ENCODE measurements at regions not wholly inside any gene's neighbourhood (a gene's known extent, or its start where the extent isn't known, plus 50 kb on each side); places are given as distances from the start of the nearest gene placed in this dataset.
"Not testable (repeated sequence)": the region's sequence is repeated elsewhere in the genome, so short reads cannot be mapped to it uniquely, and the experiment has no call there.

GRCh38 chr1:245060684-245061374, 94.0 kb upstream of the KIF26B start:
- DNase-seq = no peak

GRCh38 chr1:245059806-245060424, 94.9 kb upstream of the KIF26B start:
- no peak for DNase-seq

- no peak for DNase-seq
Observed at GRCh38 chr1:245058882-245059281, 95.9 kb upstream of the KIF26B start.

- no peak for DNase-seq
Observed at GRCh38 chr1:245058436-245058835, 96.3 kb upstream of the KIF26B start.

GRCh38 chr1:245056913-245057312, 97.9 kb upstream of the KIF26B start:
- no peak for DNase-seq

DNA sequence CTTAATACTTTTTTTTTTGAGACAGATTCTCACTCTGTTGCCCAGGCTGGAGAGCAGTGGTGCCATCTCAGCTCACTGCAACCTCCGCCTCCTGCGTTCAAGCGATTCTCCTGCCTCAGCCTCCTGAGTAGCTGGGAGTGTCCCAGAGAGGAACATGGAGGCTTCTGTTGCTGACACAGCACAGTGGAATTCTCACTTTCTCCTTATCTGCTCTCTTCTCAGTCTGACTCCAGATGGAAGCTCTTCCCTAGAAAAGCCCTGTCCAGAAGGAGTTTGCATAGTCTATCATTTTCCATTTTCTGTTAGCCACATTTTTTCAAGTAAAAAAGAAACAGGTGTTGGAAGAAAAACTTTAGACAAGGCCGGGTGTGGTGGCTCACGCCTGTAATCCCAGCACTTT, 98.5 kb upstream of the KIF26B start:
- not testable (repeated sequence) for DNase-seq

GRCh38 chr1:245055752-245056151, 99.0 kb upstream of the KIF26B start:
- no peak for DNase-seq

DNA sequence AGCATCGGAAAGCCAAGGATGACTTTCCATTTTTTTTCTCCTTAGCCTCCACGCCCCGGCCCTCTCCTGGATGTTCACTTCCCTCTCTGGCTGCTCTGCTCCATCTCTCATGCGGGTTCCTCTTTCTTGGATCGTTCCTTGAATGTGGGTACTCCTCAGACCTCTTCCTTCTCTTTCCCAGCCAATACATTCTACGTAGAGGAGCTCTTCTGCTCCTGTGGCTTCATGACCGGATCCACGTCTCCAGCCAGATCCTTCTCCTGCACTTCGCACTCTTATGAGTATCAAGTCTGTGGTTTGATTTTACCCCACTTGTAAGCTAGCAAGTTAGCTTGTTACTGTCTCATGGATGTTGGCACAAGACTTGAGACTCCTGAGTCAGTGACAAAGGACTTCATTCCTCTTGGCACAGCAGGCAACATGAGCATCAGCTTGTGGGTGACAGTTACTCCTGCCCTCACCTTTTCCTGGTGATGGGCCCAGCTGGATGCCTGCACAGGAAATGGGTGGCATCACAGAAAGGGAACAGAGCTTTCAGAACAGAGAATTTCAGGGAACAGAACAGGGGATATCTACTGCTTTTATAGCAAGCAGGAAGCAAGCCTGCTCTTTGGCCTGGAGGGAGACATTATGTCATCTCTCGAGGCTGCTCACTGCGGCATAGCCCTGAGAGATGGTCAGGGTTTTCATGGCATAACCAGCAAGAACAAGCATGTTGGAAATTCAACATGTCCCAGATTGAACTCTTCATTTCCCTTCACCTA, 100.1 kb upstream of the KIF26B start:
- DNase-seq = no peak

GRCh38 chr1:245054105-245054504, 100.7 kb upstream of the KIF26B start:
- DNase-seq = no peak

GRCh38 chr1:245052258-245052657, 102.5 kb upstream of the KIF26B start:
- DNase-seq = no peak

DNA sequence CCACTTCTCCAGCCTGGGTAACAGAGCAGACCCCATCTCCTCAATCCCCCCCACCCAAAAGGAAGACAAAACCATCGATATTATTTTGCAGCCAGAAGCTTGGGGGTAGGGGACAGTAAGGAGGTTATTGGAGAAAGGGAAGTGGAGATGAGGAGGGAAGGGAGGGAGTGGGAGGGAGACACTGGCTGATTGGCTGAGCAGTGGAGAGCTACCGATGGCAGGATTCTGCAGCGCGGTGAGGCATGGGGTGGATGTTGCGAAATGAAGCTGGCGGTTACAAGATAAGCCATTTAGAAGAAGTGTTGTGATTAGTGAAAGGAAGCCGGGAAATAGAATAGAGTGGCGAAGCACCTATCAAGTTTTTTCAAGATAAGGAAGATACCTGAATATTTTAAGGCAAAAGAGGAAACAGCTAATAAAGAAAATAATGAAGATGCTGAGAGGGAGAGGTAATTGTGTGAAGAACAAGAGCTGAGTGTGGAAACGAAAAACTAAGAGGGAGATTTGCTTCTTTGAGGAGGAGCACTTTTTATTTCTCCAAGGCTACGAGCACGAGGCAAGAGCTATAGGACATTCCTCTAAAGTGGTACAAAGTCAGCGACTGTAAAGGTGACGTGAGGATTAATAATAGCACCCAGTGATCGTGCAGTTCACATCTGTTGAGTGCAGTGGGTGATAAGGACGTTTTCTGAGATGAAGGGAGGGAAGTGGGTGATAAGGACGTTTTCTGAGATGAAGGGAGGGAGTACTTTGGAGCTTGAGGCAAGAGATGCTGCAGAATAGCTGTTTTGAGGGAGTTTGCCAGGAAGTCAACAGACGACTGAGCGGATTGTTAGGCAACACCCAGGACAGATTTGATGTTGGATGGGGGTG, 103.2 kb upstream of the KIF26B start:
- no peak for DNase-seq

- DNase-seq = peak; percentile 23
Observed at GRCh38 chr1:245046769-245047168, 108.0 kb upstream of the KIF26B start.

DNA sequence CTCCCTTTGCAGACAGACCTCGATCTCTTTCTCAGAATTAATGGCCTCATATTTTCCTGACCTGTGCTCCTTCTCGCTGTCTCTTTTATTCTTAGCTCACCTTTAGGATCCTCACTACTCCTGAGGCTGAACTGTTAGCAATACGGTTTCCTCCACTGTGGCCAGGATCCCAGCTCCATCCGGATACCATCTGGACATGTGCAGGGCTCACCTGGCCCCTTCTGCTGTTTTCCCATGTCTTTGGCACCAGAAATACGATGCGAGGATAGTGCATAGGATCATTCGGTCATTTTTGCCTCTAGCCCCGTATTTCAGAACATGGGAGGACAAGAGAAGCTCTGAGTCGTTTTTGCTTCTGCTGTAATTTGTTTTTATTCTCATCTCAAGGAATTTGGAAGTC, 108.5 kb upstream of the KIF26B start:
- no peak for DNase-seq

DNA sequence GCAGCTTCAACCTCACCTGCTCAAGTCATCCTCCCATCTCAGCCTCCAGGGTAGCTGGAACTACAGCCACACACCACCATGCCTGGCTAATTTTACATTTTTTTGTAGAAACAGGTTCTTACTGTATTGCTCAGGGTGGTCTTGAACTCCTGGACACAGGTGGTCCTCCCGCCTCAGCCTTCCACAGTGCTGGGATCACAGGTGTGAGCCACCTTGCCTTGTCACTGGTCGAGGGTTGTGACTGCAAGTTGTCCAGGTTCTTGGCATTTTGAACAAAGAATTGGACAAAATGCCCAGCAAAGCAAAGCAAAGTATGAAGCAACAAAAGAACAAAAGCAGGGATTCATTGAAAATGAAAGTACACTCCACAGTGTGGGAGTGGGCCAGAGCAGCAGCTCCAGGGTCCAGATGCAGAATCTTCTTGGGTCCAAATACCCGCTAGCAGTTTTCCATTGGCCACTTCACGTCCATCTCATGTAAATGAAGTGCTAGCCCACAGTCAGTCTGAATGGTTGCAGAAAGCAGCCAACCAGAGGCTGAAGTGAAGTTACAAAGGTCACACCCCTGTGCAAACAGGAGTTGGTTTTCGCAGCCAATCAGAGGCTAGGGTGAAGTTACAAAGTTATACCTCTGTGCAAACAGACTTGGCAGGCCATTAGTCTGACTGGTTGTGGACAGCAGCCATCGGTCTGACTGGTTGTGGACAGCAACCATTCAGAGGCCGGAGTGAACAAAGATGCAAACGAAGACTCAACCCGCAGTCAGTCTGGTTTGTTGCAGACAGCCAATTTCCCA, 109.5 kb upstream of the KIF26B start:
- DNase-seq = no peak

- no peak for DNase-seq
Observed at GRCh38 chr1:245043611-245043940, 111.2 kb upstream of the KIF26B start.

DNA sequence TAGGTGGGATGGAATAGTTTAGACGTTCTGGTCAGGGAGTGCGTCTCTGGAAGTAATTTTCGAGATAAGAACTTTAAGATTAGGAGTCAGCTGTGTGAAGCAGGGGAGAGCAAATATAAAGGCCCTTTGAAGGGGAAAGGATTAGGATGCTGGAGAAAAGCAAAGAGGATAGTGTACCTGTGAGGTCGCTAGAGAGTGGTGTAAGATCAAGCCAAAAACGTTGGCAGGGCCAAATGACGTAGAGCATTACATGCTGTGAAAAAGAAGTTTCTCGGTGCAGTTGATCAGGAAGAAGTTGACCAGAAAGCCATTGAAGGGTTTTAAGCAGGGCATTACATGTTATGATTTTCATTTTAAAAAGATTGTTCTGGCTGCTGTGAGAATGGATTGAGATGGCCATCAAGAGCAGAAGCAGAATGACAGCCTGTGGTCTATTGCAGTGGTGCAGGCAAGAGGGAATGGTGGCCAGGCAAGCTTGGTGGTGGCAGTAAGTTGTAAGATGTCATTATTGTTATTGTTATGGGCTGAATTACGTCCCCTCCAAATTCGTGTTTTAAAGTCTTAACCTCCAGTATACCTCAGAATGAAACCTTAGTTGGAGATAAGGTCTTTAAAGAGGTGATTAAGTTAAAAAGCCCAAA, 113.6 kb upstream of the KIF26B start:
- DNase-seq = no peak

- no peak for DNase-seq
Observed at GRCh38 chr1:245039196-245039595, 115.6 kb upstream of the KIF26B start.

DNA sequence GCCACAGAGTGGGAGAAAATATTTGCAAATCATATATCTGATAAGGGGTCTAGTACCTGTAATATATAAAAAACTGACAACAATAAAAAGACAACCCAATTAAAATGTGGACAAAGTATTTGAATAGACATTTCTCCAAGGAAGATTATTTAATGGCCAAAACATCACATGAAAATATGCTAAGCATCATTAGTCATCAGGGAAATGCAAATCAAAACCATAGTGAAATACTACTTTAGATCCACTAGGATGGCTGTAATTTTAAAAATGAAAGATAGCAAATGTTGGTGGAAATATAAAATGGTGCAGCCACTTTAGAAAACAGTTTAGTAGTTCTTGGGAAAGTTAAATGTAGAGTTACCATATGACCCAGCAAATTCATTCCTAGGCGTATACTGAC, 118.7 kb upstream of the KIF26B start:
- DNase-seq = no peak

GRCh38 chr1:245031041-245031440, 123.7 kb upstream of the KIF26B start:
- no peak for DNase-seq

DNA sequence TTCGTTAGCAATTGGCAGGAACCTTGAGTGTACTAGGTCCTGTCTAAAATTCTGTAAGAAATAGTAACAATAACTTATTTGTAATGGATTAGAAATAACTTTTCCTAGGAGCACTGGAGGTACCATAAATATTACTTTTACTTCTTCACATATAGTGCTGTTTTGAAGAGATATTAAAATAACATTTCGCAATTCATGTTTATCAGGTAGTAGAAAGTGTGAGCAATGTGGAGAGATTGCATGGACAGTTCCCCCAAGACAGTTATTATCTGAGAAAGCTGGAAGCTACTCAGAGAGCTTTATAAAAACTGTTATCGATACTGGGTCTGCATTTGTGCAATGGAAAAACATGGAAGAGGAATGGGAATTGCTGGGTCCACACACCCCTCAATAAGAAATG, 128.5 kb upstream of the KIF26B start:
- DNase-seq = no peak

DNA sequence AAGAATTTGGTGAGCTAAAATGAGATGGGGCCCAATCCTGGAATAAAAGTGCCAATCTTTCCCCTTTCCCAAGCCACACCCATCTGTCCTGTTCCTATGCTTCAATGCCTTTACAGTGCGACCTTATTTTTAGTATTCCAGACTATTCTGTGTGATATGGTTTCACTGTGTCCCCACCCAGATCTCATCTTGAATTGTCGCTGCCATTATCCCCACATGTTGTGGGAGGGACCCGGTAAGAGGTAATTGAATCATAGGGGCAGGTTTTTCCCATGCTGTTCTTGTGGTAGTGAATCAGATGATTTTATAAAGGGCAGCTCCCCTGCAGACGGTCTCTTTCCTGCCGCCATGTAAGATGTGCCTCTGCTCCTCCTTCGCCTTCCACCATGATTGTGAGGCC, 129.3 kb upstream of the KIF26B start:
- DNase-seq = no peak

GRCh38 chr1:245023222-245023621, 131.6 kb upstream of the KIF26B start:
- DNase-seq = no peak

Measured in NCI-H2227 treated with DMSO at 0.1 percent for 48 hours (cell line).